Ascending aorta (tissue), 2 donors: ENCODE measurements at regions not wholly inside any gene's neighbourhood (a gene's known extent, or its start where the extent isn't known, plus 50 kb on each side); places are given as distances from the start of the nearest gene placed in this dataset.

Experiments
- DNase-seq, 2 donors: peaks; one replicate each; pipeline ENCODE4 v3.0.0-alpha.2; 2019; ENCODE audit warnings: low spot score in 2 of 2
- H3K27ac ChIP-seq, 2 donors: fragments of 200-600 bp; sonication (generic); one replicate each; pipeline ENCODE4 v1.5.1; 2016 to 2017; ENCODE audit warnings: mild to moderate bottlenecking in 1 of 2
- H3K27me3 ChIP-seq: fragments of 200-600 bp; sonication (generic); one replicate; pipeline ENCODE4 v1.5.1; 2017
- H3K36me3 ChIP-seq, 2 donors: fragments of 200-600 bp; sonication (generic); one replicate each; pipeline ENCODE4 v1.5.1; 2016
- H3K4me1 ChIP-seq, 2 donors: fragments of 200-600 bp; sonication (generic); one replicate each; pipeline ENCODE4 v1.5.1; 2016 to 2017; ENCODE audit warnings: mild to moderate bottlenecking in 1 of 2
- H3K4me3 ChIP-seq, 2 donors: fragments of 200-600 bp; sonication (generic); one replicate each; pipeline ENCODE4 v1.5.1; 2016 to 2017; ENCODE audit warnings: mild to moderate bottlenecking in 1 of 2
- H3K9me3 ChIP-seq, 2 donors: fragments of 200-600 bp; sonication (generic); one replicate each; pipeline ENCODE4 v1.5.1; 2016
- intact Hi-C: fragments of 100-400 bp; cut with DNase I; formaldehyde crosslinking; loops from one replicate; pipeline ENCODE4 v1.15.1; 2023
- TF ChIP-seq, protein P1 (sequence below), 3 experiments: fragments of 200-600 bp in 2 of 3; fragments of 450-650 bp in 1 of 3; sonication (generic) in 2 of 3; IDR thresholded peaks; one replicate each; pipeline ENCODE4 v1.5.1; 2016 to 2019; ENCODE audit warnings: antibody characterized with exemption in 3 of 3, mild to moderate bottlenecking in 1 of 3, moderate library complexity in 1 of 3

DNA sequence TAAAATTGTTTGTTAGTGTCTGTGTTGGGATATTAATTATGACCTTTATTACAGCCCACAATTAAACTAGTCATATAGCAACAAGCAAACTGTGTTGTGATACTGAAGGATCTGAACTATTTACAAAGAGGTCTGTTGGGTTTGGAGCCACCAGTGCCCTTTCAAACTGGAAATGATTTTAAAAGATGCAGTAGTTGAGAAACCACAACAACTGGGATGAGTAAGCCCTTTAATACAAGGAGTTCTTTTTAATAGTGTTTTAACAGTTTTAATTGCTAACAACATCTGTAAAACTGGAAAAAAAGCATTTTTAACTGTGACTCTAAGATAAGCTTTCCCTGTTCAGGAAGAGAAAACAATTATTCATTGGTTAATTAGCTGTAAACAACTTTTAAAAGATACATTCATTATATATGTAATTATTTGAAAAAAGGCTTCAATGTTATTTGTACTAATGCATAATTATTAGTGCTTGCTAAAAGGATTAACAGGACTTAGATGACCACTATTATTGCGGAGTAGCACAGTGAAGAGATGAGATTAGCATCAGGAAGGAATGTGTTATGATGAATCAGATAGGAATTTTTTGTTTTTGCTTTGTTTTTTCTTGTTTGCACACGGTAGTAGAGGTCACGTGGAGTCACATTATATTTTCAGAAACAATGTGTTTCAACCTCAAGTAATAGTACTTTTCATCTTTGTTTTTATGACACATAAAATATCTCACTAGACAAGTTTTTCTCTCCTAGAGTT is 392.7 kb upstream of the FANCL start:
- Histone ChIP-seq H3K4me3 (no peak overlapping the region), H3K27me3 (no peaks in the 10 kb centered on the region), H3K36me3 (no peaks in the 10 kb centered on the region), H3K9me3 (no peaks in the 10 kb centered on the region), H3K4me1 (no peaks in the 10 kb centered on the region), H3K27ac (no peak overlapping the region)
- intact Hi-C loops = no loop called here
- DNase-seq = no peak
- TF ChIP-seq, protein P1, sequence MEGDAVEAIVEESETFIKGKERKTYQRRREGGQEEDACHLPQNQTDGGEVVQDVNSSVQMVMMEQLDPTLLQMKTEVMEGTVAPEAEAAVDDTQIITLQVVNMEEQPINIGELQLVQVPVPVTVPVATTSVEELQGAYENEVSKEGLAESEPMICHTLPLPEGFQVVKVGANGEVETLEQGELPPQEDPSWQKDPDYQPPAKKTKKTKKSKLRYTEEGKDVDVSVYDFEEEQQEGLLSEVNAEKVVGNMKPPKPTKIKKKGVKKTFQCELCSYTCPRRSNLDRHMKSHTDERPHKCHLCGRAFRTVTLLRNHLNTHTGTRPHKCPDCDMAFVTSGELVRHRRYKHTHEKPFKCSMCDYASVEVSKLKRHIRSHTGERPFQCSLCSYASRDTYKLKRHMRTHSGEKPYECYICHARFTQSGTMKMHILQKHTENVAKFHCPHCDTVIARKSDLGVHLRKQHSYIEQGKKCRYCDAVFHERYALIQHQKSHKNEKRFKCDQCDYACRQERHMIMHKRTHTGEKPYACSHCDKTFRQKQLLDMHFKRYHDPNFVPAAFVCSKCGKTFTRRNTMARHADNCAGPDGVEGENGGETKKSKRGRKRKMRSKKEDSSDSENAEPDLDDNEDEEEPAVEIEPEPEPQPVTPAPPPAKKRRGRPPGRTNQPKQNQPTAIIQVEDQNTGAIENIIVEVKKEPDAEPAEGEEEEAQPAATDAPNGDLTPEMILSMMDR (IDR thresholded peaks at IDR 0.05) = no peak

- no peak overlapping the region for H3K27ac ChIP-seq
- TF ChIP-seq, protein P1 (IDR thresholded peaks at IDR 0.05) = no peak
- intact Hi-C loops = no loop called here
- no peaks in the 10 kb centered on the region for H3K27me3 ChIP-seq
- H3K4me3 ChIP-seq = no peak overlapping the region
- H3K9me3 ChIP-seq = no peaks in the 10 kb centered on the region
- DNase-seq = no peak
- no peaks in the 10 kb centered on the region for H3K36me3 ChIP-seq
- H3K4me1 ChIP-seq = no peaks in the 10 kb centered on the region
Measured at GRCh38 chr2:58631986-58632385, 390.9 kb upstream of the FANCL start.

GRCh38 chr2:58629545-58630119 is 388.5 kb upstream of the FANCL start:
- TF ChIP-seq, protein P1 (IDR thresholded peaks at IDR 0.05) = no peak
- Histone ChIP-seq H3K27ac (no peak overlapping the region), H3K9me3 (no peaks in the 10 kb centered on the region), H3K4me3 (no peak overlapping the region), H3K36me3 (no peaks in the 10 kb centered on the region), H3K27me3 (no peaks in the 10 kb centered on the region), H3K4me1 (no peaks in the 10 kb centered on the region)
- intact Hi-C loops = no loop called here
- no peak for DNase-seq

DNA sequence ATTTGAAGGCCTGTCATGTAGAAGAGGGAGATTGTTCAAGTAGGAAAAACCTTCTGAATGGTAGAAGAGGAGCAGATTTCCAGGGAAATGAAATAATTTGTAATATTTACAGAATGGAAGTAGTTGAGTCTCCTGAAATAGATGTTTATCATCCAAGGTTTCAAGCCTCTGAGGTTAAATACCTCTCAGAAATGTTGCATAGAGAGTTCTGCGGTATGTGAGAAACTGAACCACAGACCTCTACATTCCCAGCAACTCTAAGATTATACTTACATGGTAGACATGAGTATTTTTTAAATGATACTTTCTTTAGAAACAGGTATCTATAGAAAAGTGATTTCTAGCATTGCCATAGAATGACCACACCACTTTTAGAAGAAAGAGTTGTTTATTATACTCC is 379.8 kb upstream of the FANCL start:
- Histone ChIP-seq H3K4me1 (no peaks in the 10 kb centered on the region), H3K36me3 (no peaks in the 10 kb centered on the region), H3K9me3 (no peaks in the 10 kb centered on the region), H3K4me3 (no peak overlapping the region), H3K27ac (no peak overlapping the region), H3K27me3 (no peaks in the 10 kb centered on the region)
- TF ChIP-seq, protein P1 (IDR thresholded peaks at IDR 0.05) = no peak
- DNase-seq = no peak
- intact Hi-C loops = no loop called here

GRCh38 chr2:58620093-58620492 is 379.0 kb upstream of the FANCL start:
- intact Hi-C loops = no loop called here
- TF ChIP-seq, protein P1 (IDR thresholded peaks at IDR 0.05) = no peak
- no peaks in the 10 kb centered on the region for H3K4me1 ChIP-seq
- H3K36me3 ChIP-seq = no peaks in the 10 kb centered on the region
- no peak overlapping the region for H3K27ac ChIP-seq
- DNase-seq = no peak
- H3K9me3 ChIP-seq = no peaks in the 10 kb centered on the region
- no peaks in the 10 kb centered on the region for H3K27me3 ChIP-seq
- no peak overlapping the region for H3K4me3 ChIP-seq
